Mesenchymal stem cell (in vitro differentiated cells and primary cell): ENCODE measurements at regions not wholly inside any gene's neighbourhood (a gene's known extent, or its start where the extent isn't known, plus 50 kb on each side); places are given as distances from the start of the nearest gene placed in this dataset.

Experiments used
- DNase-seq: peaks from one replicate; pipeline ENCODE4 v3.0.0-alpha.2; 2013
- H2AFZ ChIP-seq: one replicate; pipeline ENCODE4 v1.6.1; 2013; ENCODE audit warnings: low read depth, mild to moderate bottlenecking, control low read depth, inconsistent platforms, low read length, moderate library complexity
- H2AK5ac ChIP-seq: 2 replicates; pipeline ENCODE4 v1.6.1; 2013; ENCODE audit warnings: low read length, moderate library complexity, mild to moderate bottlenecking, inconsistent platforms; ENCODE audit not compliant: severe bottlenecking
- H2BK120ac ChIP-seq: one replicate; pipeline ENCODE4 v1.6.1; 2013; ENCODE audit warnings: low read depth, mild to moderate bottlenecking, inconsistent platforms, low read length, moderate library complexity
- H2BK12ac ChIP-seq, 2 experiments: one replicate each; pipeline ENCODE4 v1.6.1; 2013; ENCODE audit warnings: inconsistent platforms in 2 of 2, low read length in 2 of 2, mild to moderate bottlenecking in 2 of 2, moderate library complexity in 2 of 2, control low read depth in 1 of 2
- H2BK15ac ChIP-seq: one replicate; pipeline ENCODE4 v1.6.1; 2013; ENCODE audit warnings: mild to moderate bottlenecking, low read depth, inconsistent platforms; ENCODE audit not compliant: poor library complexity, severe bottlenecking
- H2BK5ac ChIP-seq: 2 replicates; pipeline ENCODE4 v1.6.1; 2013; ENCODE audit warnings: low read depth, mild to moderate bottlenecking, low read length, control low read depth, inconsistent platforms; ENCODE audit not compliant: poor library complexity, severe bottlenecking
- H3K14ac ChIP-seq, 2 experiments: one replicate each; pipeline ENCODE4 v1.6.1; 2013; ENCODE audit warnings: inconsistent platforms in 2 of 2, low read length in 2 of 2, control low read depth in 1 of 2, mild to moderate bottlenecking in 1 of 2, moderate library complexity in 1 of 2
- H3K18ac ChIP-seq, 2 experiments: one replicate each; pipeline ENCODE4 v1.6.1; 2013; ENCODE audit warnings: inconsistent platforms in 2 of 2, low read length in 2 of 2, control low read depth in 1 of 2, low read depth in 1 of 2, mild to moderate bottlenecking in 1 of 2
- H3K23ac ChIP-seq, 2 experiments: one replicate each; pipeline ENCODE4 v1.6.1; 2013; ENCODE audit warnings: inconsistent platforms in 2 of 2, low read length in 2 of 2, mild to moderate bottlenecking in 2 of 2, moderate library complexity in 2 of 2, control low read depth in 1 of 2
- H3K27ac ChIP-seq: 2 replicates; pipeline ENCODE4 v1.5.1; 2013; ENCODE audit warnings: mild to moderate bottlenecking, moderate library complexity, low read length, control low read depth, inconsistent platforms; ENCODE audit not compliant: poor library complexity, severe bottlenecking
- H3K27me3 ChIP-seq, 2 experiments: 2 replicates each; pipeline versions ENCODE4 v1.6.1 to v1.7.0; 2013; ENCODE audit warnings: low read length in 2 of 2, mild to moderate bottlenecking in 2 of 2, moderate library complexity in 2 of 2, control low read depth in 1 of 2, inconsistent platforms in 1 of 2; ENCODE audit not compliant: control insufficient read depth in 1 of 2, insufficient read depth in 1 of 2
- H3K36me3 ChIP-seq, 2 experiments: 2 replicates each; pipeline versions ENCODE4 v1.6.1 to v1.7.0; 2013; ENCODE audit warnings: low read length in 2 of 2, control low read depth in 1 of 2, inconsistent platforms in 1 of 2, low read depth in 1 of 2, mild to moderate bottlenecking in 1 of 2; ENCODE audit not compliant: insufficient read depth in 2 of 2, control insufficient read depth in 1 of 2
- H3K4ac ChIP-seq, 2 experiments: one replicate each; pipeline ENCODE4 v1.6.1; 2013; ENCODE audit warnings: inconsistent platforms in 2 of 2, low read length in 2 of 2, mild to moderate bottlenecking in 2 of 2, moderate library complexity in 2 of 2, control low read depth in 1 of 2, low read depth in 1 of 2
- H3K4me1 ChIP-seq: 2 replicates; pipeline ENCODE4 v1.6.1; 2013; ENCODE audit warnings: low read depth, low read length, control low read depth; ENCODE audit not compliant: control insufficient read depth, insufficient read depth
- H3K4me2 ChIP-seq: 2 replicates; pipeline ENCODE4 v1.6.1; 2013; ENCODE audit warnings: low read length, mild to moderate bottlenecking, inconsistent platforms; ENCODE audit not compliant: poor library complexity, severe bottlenecking
- H3K4me3 ChIP-seq, 2 experiments: 2 replicates each; pipeline versions ENCODE4 v1.5.1 to v1.7.0; 2013; ENCODE audit warnings: low read length in 2 of 2, mild to moderate bottlenecking in 2 of 2, control low read depth in 1 of 2, low read depth in 1 of 2; ENCODE audit not compliant: insufficient read depth in 1 of 2
- H3K79me1 ChIP-seq: replicated peaks from 2 replicates; pipeline ENCODE4 v1.6.1; 2013; ENCODE audit warnings: mild to moderate bottlenecking, control low read depth, low read length, inconsistent platforms; ENCODE audit not compliant: poor library complexity, severe bottlenecking
- H3K9ac ChIP-seq: 2 replicates; pipeline ENCODE4 v1.7.0; 2013; ENCODE audit warnings: mild to moderate bottlenecking, low read length, moderate library complexity
- H3K9me3 ChIP-seq: 2 replicates; pipeline ENCODE4 v1.7.0; 2013; ENCODE audit warnings: mild to moderate bottlenecking, low read length; ENCODE audit not compliant: control insufficient read depth
- H4K8ac ChIP-seq: one replicate; pipeline ENCODE4 v1.6.1; 2013; ENCODE audit warnings: inconsistent platforms, mild to moderate bottlenecking, low read length, moderate library complexity
- H4K91ac ChIP-seq: one replicate; pipeline ENCODE4 v1.6.1; 2013; ENCODE audit warnings: mild to moderate bottlenecking, low read length, inconsistent platforms
- WGBS: methylation state at CpG from one replicate; pipeline ENCODE4 v1.1.7; 2013; ENCODE audit warnings: mixed read lengths; 5-methylcytosine and 5-hydroxymethylcytosine counted together

GRCh38 chr12:11555195-11555594 lies 94.3 kb upstream of the ETV6 start:
- H4K91ac ChIP-seq: no peak overlapping the region
- no peak overlapping the region for H2BK120ac ChIP-seq
- no peak overlapping the region for H3K14ac ChIP-seq
- no peaks in the 10 kb centered on the region for H3K27me3 ChIP-seq
- H3K4me3 ChIP-seq: no peak overlapping the region
- H3K79me1 ChIP-seq: no peaks in the 10 kb centered on the region
- WGBS: 92% methylated on average over 7 of the region's 7 CpGs
- no peak overlapping the region for H2AK5ac ChIP-seq
- no peak overlapping the region for H4K8ac ChIP-seq
- H3K4me1 ChIP-seq: no peaks in the 10 kb centered on the region
- no peaks in the 10 kb centered on the region for H3K9me3 ChIP-seq
- H3K4me2 ChIP-seq: no peak overlapping the region
- no peak overlapping the region for H2AFZ ChIP-seq
- H2BK12ac ChIP-seq: no peak overlapping the region
- no peak overlapping the region for H3K9ac ChIP-seq
- no peak overlapping the region for H3K18ac ChIP-seq
- H3K27ac ChIP-seq: no peak overlapping the region
- H3K4ac ChIP-seq: no peak overlapping the region
- H3K23ac ChIP-seq: no peak overlapping the region
- no peak overlapping the region for H2BK5ac ChIP-seq
- H2BK15ac ChIP-seq: no peak overlapping the region
- H3K36me3 ChIP-seq: no peaks in the 10 kb centered on the region
- no peak for DNase-seq

GRCh38 chr12:11555743-11556625 lies 93.5 kb upstream of the ETV6 start:
- H4K91ac ChIP-seq: no peak overlapping the region
- H2AFZ ChIP-seq: no peak overlapping the region
- no peak overlapping the region for H3K27ac ChIP-seq
- peak overlapping the region; percentile 42 for H3K9ac ChIP-seq
- no peaks in the 10 kb centered on the region for H3K9me3 ChIP-seq
- WGBS: 57% methylated on average over 10 of the region's 11 CpGs
- no peaks in the 10 kb centered on the region for H3K79me1 ChIP-seq
- H3K36me3 ChIP-seq: no peaks in the 10 kb centered on the region
- H3K4me3 ChIP-seq: peak overlapping the region in 1 of 2 experiments; percentile 27
- no peak overlapping the region for H3K4me2 ChIP-seq
- no peaks in the 10 kb centered on the region for H3K27me3 ChIP-seq
- DNase-seq: no peak
- peaks cover 3% of the 10 kb centered on the region for H3K4me1 ChIP-seq
- H3K14ac ChIP-seq: no peak overlapping the region
- H2BK12ac ChIP-seq: no peak overlapping the region
- no peak overlapping the region for H2BK120ac ChIP-seq
- H3K4ac ChIP-seq: no peak overlapping the region
- no peak overlapping the region for H4K8ac ChIP-seq
- H3K23ac ChIP-seq: no peak overlapping the region
- H2BK5ac ChIP-seq: no peak overlapping the region
- H3K18ac ChIP-seq: no peak overlapping the region
- H2AK5ac ChIP-seq: no peak overlapping the region
- no peak overlapping the region for H2BK15ac ChIP-seq

- no peak overlapping the region for H3K4ac ChIP-seq
- no peak overlapping the region for H2BK12ac ChIP-seq
- no peaks in the 10 kb centered on the region for H3K36me3 ChIP-seq
- no peak overlapping the region for H2AK5ac ChIP-seq
- no peak overlapping the region for H2BK5ac ChIP-seq
- no peak overlapping the region for H3K23ac ChIP-seq
- no peak overlapping the region for H3K4me2 ChIP-seq
- peak overlapping the region in 1 of 2 experiments; percentile 27 for H3K4me3 ChIP-seq
- no peak for DNase-seq
- peak overlapping the region; percentile 42 for H3K9ac ChIP-seq
- H3K9me3 ChIP-seq: no peaks in the 10 kb centered on the region
- H4K8ac ChIP-seq: no peak overlapping the region
- H2BK120ac ChIP-seq: no peak overlapping the region
- no peak overlapping the region for H3K18ac ChIP-seq
- no peak overlapping the region for H2BK15ac ChIP-seq
- no peak overlapping the region for H4K91ac ChIP-seq
- H3K4me1 ChIP-seq: peaks cover 3% of the 10 kb centered on the region
- no peaks in the 10 kb centered on the region for H3K27me3 ChIP-seq
- WGBS: 86% methylated on average over 6 of the region's 6 CpGs
- no peak overlapping the region for H2AFZ ChIP-seq
- no peak overlapping the region for H3K14ac ChIP-seq
- no peaks in the 10 kb centered on the region for H3K79me1 ChIP-seq
- H3K27ac ChIP-seq: no peak overlapping the region
Measured at GRCh38 chr12:11556682-11557081, 92.8 kb upstream of the ETV6 start.

DNA sequence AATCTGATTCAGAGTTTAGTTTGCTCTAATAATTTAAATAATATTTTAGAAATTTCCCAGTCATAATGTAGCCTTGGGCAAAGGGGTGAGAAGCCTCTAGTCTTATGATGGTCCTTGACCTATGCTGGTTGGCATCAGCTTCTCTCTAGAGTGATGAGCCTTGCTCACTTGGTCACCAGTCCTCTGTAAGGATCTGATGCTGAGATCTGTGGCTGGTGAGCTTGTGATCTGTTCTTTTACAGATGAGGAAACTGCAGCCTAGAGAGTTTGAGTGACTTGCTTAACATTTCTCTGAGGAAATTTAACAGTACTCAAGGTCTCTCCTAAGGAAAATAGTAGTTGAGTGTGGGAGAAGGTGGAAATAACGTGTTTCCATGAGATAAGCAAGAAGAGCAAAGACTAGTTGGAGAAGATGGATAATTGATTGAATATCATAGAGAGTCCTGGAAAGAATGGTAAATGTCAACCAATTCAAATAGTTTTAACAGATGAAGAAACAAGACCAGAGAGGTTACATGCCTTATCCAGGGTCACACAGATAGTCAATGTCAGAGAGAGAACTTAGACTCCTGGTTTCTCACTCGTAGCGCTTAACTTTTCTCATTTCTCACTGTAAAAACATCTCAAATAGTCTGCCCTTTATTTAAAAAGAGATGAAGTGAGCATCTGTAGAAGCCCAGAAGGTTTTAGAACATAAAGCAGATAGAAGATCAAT lies 89.7 kb upstream of the ETV6 start:
- Histone ChIP-seq H3K23ac (no peak overlapping the region), H3K36me3 (no peaks in the 10 kb centered on the region), H3K4ac (no peak overlapping the region), H2BK12ac (no peak overlapping the region), H3K4me1 (peaks cover 6% of the 10 kb centered on the region), H3K79me1 (peaks cover 2% of the 10 kb centered on the region), H2BK120ac (no peak overlapping the region), H2BK5ac (no peak overlapping the region), H4K91ac (no peak overlapping the region), H3K4me3 (no peak overlapping the region), H2AFZ (no peak overlapping the region), H3K9ac (no peak overlapping the region), H3K18ac (no peak overlapping the region), H3K4me2 (no peak overlapping the region), H3K27ac (no peak overlapping the region), H2BK15ac (no peak overlapping the region), H3K14ac (no peak overlapping the region), H3K9me3 (no peaks in the 10 kb centered on the region), H2AK5ac (no peak overlapping the region), H4K8ac (no peak overlapping the region), H3K27me3 (no peaks in the 10 kb centered on the region)
- WGBS: 72% methylated on average over 1 of the region's 3 CpGs
- no peak for DNase-seq
